GM21619 (cell line): ENCODE measurements at regions not wholly inside any gene's neighbourhood (a gene's known extent, or its start where the extent isn't known, plus 50 kb on each side); places are given as distances from the start of the nearest gene placed in this dataset.

ENCODE experiments used
- ATAC-seq: cut with Tn5 transposase; IDR thresholded peaks from one replicate; pipeline ENCODE4 v1.9.1; 2021; ENCODE audit not compliant: unreplicated experiment

DNA sequence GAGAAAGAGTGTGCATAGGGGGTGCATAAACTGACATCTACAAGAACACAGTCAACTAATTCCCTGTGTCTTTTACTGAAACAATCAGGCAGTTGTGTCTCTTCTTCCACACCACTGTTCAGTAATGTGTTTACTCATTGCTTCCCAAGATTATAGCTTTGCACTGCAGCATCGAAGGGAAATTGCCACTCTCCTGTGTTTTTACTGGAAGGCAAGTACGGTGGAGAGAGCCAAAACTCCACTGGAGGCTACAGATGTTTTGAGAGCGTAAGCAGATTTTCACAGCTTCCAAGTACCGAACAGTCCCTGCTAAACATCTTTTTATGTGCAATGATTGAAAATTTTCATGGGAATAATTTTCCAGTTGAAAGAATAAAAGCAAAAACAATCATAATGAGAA, 510.5 kb upstream of the AKR1E2 start:
- no peak for ATAC-seq

DNA sequence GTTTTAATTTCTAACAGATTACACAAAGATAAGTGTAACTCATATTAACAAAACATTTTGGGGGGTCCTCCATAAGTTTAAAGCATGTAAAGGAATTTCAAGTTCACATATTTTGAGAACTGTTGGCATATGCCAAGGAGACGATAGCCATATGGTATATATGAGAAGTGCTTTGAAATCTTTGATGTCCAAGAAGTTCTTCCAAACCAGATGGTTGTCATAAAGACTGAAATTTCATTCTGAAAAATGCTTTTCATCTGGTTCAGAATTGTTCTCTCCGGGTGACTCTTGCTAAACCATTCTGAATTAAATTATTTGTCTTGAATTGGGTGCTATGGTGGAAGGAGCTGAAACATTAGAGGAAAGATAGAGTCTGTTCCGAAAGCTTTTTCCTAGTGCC, 513.0 kb upstream of the AKR1E2 start:
- no peak for ATAC-seq

DNA sequence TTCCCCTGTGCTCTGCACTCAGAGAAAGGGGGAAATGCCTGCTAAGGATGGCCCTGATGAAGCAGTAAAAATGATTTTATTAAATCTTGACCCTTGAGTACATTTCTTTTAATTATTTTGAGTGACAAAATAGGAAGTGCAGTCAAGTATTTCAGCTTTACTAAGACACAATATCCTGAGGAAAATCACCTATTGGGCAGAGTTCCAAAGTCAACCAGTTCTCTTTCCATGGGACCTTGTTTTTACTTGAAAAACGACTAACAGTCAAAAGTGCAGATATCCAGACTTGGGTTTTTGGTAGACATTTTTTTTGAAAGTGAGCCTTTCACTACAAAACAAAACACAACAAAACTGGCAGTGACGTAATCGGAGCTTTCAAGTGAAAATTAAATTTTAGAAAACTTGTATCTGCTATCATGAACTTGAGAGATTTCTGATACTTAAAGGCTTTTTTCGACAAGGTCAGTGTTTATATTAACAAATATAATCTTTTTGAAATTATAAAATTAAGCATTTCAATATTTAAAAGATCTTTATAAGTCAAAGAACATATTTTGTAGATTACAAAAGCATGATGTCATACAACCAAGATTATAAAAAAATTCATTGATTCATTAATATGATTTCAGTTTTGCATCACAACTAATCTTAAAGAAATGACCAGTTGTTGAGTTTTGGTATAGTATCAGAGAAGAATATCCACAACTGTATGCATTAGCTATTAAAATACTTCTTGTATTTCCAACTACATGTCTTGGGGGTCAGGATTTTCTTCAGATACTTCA, 513.8 kb upstream of the AKR1E2 start:
- no peak for ATAC-seq

DNA sequence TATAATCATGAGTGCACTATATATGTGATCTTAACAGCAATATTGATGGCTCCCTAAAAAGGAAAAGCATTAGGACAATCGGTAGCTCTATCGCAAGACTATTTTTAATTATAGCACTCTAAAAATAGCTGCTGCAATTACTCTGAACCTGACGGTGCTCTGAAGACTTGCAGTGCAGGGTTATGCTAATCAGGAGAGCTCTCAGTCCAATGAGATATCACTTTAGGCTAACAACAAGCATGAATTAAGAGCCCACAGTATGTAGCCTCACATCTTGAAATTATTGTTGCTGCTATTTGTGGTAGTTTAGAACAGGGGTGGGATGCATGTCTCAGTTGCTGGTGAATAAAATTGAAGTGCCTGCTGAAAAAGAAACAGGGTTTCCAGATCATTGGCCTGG, 515.8 kb upstream of the AKR1E2 start:
- no peak for ATAC-seq

DNA sequence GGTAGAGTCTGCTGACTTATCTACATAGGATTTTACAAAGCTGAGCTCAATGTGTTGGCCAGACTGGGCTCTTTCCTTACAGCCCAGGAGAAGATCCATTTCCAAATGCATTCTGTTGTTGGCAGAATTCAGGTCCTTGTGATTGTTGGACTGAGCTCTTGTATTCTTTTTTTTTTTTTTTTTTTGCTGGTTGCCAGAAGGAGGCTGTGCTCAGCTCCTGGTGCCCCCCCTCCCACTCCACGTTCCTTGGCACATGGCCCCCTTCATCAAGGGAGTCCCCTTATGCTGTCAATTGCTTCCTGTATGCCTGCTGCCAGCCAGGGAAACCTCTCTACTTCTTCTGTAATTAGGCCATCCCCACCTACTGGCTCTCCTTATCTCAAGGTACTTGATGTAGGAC, 518.1 kb upstream of the AKR1E2 start:
- ATAC-seq: no peak

DNA sequence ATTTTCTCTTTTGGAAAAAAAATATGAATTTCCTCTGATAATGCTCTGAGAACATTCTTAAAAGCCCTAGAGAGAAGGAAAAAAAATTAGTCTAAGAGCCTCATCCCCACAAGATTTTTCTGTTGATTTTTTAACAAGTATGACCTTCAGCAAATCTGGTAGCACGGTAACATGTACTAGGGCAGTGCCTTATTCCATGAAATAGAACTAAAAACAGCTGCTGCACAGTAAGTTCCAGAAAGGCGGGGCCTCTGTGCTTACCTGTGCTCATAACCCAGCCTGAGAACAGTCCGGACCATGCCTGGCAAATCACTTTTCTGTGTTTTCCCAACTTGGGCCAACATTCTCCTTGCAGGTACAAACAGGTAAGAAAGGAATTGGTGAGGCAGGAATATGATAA, 519.1 kb upstream of the AKR1E2 start:
- ATAC-seq: no peak

DNA sequence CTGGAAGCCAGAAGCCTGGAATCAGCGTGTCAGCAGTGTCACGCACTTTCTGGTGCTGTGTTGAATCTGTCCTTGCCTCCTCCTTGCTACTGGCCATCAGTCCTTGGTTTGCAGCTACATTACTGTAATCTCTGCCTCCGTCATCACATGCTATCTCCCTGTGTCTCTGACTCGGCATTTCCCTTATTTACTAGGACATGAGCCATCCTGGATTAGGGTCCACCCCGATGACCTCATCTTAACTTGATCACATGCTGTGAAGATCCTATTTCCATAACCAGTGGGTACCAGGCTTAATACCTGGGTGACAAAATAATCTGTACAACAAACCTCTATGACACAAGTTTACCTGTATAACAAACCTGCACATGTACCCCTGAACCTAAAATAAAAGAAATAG, 518.0 kb upstream of the KLF6 start:
- ATAC-seq: no peak

DNA sequence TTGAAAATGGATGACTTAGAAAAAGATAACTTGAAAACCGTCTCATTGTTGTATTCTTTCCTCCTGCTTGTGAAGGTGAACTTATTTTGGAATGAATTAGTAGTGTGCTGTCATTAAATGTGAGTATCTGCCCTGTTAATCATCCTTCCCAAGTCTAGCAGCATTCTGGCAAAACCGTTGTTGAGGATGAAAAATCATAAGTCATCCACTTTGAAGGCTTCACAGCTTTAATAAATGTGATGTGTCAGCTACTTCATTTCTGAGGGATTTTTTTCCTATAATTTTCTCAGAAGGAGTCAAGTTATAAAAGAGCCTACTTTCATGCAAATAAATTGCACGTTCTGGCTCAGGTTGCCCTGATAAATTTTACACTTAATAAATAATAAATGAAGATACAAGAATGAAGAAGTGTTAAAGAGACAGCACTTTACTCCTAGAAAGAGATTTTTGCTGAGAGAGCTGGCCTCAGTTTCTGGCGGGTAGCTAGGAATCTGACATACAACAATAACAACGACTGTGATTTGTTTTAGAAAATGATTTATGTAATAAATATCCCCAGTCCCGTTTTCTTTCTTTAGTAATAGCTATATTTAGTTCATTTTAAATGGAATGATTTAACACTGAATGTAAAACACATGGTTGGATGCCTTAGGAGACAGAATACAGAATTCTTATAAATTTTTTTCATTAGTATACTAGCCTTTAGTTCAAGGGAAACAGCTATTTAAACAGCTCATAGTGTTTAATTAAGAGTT, 516.5 kb upstream of the KLF6 start:
- no peak for ATAC-seq

DNA sequence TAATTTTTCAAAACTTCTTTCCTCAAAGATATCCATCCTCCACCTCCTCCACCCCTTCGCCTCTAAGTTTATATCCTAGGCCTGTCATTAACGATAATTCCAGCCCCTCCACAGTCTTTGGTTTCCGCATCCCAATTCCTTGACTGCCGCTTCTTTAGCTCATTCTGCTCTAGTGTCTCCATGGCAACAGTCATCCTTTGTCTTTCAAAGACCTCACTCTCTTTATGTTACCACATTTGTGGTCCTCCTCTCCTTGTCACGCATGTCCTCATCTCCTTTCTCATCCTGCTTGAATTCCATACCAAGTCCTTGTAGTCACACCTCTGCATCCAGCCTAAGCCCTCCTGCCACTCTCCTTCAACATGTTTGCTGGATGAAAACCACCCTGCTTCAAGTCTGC, 511.2 kb upstream of the KLF6 start:
- no peak for ATAC-seq

DNA sequence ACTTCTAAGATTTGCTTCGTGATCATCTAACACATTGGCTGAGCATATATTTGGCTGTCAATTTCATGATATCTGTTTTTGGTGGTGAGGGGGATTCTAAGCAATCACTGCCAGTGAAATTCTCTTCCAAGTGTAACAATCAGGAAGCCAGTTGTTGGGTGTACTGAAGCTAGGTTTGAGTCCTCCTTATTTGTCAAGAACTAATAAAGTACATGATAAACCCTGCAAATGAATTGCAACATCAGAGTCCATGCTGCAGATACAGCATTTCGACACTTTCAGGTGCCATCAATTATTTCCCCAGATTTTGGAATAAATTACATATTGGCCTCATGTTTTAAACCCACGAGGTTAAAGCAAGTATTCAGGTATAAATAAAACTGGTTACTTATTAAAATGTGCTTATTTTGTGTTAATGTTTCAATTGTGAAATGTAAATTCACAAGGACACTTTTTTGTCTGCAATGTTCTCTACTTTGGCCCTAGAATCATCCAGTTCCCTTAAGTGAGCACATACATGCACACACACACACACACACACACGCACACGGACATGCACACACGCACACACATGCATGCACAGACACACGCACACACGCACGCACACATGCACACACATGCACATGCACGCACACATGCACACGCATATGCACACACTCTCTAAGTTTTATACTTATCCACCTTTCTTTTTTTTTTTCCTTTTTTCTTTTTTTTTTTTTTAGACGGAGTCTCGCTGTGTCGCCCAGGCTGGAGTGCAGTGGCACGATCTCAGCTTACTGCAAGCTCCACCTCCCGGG, 510.2 kb upstream of the KLF6 start:
- ATAC-seq: no peak

DNA sequence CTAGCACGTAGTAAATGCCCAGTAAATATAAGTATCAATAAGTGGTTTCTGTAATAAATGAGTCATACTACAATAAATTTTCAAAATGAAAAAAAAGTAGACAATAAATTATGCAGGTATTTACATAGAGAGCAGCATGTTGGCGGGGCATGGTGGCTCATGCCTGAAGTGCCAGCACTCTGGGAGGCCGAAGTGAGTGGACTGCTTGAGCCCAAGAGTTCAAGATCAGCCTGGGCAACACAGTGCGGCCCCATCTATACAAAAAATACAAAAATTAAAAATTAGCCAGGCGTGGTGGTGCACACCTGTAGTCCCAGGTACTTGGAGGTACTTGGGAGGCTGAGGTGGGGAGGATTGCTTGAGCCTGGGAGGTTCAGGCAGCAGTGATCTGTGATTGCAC, 509.3 kb upstream of the KLF6 start:
- no peak for ATAC-seq

DNA sequence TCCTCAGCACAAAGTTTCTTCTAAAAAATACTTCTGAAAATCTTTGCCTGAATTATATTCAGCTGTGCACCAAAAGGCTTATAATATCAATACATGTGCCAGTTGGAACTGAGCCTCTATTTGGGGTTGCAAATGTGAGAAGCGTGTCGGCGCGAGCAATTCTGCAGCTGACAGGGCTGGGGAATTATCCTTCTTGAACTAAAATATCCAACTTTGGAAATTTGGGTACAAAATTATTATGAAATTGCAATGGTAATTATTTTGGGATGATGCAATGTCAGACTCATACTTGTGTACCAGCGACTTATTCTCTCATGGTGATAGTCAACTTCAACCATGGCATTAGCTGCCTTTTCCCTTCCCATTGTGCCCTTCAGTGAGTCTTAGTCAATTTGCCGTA, 507.0 kb upstream of the KLF6 start:
- ATAC-seq: no peak

DNA sequence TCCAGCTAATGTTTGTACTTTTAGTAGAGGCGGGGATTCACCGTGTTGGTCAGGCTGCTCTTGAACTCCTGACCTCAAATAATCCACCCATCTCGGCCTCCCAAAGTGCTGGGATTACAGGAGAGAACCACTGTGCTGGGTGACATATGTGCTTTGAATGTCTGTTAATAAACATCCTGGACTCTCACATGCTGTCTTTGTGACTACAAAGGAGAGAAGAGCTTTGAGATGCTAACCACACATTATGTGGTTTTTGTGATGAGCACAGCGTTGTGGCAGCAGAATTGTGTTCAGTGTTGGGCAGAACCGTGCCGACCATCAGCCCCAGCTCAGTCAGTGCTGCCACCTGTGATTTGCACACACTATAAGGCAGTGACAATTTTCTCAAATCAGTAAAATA, 500.1 kb upstream of the KLF6 start:
- no peak for ATAC-seq

DNA sequence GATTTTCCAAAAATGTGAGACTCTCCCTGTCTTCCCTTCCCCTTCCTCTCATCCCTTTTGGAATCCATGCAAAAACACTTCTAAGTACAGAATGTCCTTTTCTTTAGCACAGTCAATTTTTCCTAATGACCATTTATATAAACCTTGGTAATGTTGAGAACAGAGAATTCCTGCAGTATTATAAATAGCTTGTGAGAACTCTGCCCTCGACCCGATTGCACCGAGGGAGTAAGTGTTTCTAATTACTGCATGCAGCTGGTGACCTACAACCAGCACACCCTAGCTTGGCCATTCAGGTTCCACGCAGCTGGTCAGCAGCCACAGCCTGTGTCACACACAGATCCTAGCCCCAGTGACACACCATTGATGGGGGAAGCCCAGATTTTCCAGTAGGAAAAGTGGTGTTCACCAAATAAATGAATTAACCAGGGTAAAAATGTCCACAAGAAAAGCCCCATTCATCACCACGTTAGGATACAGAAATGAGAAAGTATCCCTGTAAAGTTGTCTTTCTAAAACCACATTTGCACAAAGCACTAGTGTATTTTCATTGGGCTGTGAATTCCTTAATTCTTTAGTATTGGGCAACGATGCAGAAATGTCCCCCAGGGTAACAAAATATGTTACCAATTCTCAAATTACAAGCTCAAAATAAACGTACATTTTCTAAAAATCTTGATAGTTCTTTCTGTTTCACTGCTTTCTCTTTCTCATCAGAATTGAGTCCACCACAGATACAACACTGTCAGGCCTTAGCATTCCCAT, 499.0 kb upstream of the KLF6 start:
- ATAC-seq: no peak

DNA sequence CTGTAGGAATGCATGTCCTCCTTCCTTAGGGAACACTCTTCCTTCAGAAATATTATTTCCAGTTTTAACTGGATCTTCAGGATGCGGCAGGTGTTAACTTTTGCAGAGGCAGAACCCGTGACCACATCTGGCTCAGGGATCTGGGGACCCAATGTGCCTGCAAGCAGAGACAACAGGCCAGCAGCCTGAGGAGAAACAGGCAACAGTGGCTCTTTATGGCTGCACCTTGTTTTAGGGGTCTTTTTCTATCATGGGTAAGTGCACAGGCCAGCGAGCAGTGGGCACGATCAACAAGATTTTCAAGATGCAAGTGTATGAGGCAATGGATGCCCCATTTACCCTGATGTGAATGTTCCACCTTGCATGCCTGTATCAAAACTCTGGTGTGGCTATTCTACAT, 497.5 kb upstream of the KLF6 start:
- no peak for ATAC-seq

DNA sequence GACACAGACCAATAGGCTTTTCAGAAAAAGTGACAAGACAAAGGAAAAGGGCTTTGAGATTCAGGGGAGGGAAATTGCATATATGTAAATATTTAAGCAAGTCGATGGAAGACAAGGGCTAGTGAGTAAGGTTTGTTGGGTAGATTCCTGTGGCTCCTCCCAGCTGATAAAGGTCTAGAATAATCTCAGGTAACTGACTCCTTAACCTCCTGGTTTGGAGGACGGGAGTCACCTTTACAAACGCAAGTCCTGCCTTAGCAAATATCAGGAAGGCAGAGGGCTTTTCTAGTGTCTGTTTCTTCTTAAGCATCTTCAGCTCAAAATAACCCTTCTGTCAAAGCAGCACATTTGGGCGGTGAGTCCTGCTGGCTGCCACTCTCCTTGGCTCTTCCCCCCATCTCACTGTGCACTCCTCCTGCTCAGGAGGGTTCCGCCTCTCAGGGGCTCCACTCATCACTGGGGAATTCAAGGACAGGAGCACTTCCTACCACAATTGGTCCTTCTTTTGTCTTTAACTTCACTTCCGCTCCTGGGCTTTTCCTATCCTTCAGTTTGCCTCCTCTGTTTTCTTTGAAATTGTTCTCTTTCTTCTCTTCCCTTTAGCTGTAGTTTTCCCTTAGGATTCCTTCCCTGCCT, 496.3 kb upstream of the KLF6 start:
- ATAC-seq: no peak

DNA sequence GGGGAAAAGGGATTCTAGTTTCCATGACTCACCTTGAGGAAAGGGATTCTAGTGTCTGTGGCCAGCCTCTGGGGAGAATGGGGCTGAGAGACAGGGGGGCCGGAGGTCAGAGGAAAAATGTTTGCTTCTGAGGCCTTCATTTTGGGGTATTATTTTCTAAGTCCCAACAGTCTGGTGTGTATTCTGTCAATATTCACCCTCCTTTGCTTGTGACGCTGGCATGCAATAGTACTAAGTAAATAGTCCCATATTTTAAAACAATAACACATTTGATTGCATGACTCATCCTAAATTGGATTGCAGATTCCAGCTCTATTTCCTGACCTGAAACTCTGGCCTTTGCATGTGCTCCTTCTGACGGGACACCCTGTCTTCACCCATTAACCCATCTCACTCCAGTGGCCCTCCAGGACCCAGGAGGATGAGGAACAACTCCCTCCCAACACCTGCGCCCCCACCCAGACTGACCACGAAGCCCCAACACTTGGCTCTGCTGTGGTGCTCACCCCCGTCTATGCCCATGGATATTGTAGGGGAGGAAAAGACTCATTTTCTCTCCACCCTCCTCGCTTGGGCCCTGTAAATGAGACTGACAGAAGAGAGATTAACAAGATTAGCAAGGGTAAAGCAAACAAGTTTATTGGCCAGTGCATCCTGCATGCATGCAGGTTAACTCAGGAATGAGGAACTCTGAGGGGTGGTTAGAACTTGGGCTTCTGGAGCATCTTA, 495.6 kb upstream of the KLF6 start:
- no peak for ATAC-seq

DNA sequence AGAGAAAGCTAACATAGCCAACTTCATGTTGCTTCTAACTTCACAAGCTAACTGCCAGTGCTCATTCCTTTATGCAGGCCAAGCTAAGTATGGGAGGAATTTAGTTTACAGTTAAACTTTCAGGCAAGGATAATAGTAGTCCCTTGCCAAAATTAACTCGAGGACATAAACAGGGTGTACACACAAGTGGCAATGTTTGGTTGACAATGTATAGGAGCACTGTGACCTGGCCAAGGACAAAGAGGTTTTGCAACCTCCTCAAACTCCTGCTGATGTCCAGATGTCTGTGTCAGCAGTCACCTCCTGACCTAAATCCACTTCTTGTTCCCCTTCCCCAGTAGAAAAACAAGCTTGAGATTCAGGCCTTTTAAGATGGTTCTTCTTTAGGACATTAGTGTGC, 494.6 kb upstream of the KLF6 start:
- ATAC-seq: no peak

DNA sequence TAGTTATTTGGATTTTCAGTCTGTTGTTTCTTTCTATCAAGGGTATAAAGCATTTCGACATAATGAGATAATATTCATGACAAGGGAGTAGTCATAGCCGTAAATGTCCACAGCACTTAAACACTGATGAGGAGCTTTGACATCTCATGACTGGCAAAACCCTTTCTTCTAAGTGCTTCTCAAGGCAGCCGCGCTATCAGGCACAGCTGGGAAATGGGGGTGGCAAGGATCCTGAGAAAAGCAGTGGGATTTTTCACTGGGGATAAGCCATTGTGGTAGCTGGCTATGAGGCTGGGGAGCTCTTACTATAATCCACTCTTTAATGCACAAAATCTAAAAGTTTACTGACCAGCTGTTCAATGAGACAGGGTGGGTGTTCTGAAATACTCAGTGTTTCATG, 493.2 kb upstream of the KLF6 start:
- no peak for ATAC-seq

DNA sequence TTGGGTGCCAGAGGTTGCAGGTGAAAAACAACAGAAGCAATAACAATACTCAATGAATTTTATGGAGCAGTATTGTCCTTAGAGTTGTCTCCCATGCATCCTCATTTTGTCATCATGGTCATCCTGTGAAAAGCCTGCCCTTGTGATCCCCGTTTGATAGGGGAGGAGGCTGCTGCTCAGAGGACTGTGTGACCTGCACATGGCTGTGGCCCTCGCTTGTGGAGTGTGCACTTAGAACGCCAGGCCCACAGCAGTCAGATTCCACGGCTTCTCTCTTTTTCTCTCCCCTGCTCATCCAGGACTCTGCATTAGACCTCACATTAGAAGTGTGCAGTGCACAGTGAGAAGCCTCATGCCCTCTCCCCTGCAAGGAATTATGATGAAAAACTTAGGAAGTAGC, 491.1 kb upstream of the KLF6 start:
- no peak for ATAC-seq
